ENCODE measurements at regions not wholly inside any gene's neighbourhood (a gene's known extent, or its start where the extent isn't known, plus 50 kb on each side); places are given as distances from the start of the nearest gene placed in this dataset.

GRCh38 chr16:80046848-80047247 lies 446.3 kb upstream of the MAF start:
- Histone ChIP-seq H3K4me1 (replicated peaks in 1 of 2) (peaks cover 0 to 7% of the 10 kb centered on the region in 2 donors), H3K27me3 (no peaks in the 10 kb centered on the region), H3K9me3 (replicated peaks in 1 of 3) (no peaks in the 10 kb centered on the region), H3K4me3 (no peak overlapping the region), H3K27ac (no peak overlapping the region), H3K36me3 (replicated peaks in 1 of 2) (no peaks in the 10 kb centered on the region)
- intact Hi-C loops (cut with DNase I), result no loop called here
- TF ChIP-seq POLR2A (IDR thresholded peaks at IDR 0.05), result no peak
- TF ChIP-seq CTCF (IDR thresholded peaks at IDR 0.05), result no peak
- WGBS, 4 donors, result 79 to 84% (median 83%) methylated on average over 2 of the region's 2 CpGs
- DNase-seq, result no peak

GRCh38 chr16:80046261-80046660 lies 445.7 kb upstream of the MAF start:
- Histone ChIP-seq H3K4me3 (no peak overlapping the region), H3K9me3 (replicated peaks in 1 of 3) (no peaks in the 10 kb centered on the region), H3K27ac (no peak overlapping the region), H3K4me1 (replicated peaks in 1 of 2) (peaks cover 0 to 7% of the 10 kb centered on the region in 2 donors), H3K36me3 (replicated peaks in 1 of 2) (no peaks in the 10 kb centered on the region), H3K27me3 (no peaks in the 10 kb centered on the region)
- WGBS, 4 donors, result 42 to 49% (median 45%) methylated on average over 3 of the region's 3 CpGs
- intact Hi-C loops (cut with DNase I), result no loop called here
- TF ChIP-seq POLR2A (IDR thresholded peaks at IDR 0.05) (no peak), CTCF (IDR thresholded peaks at IDR 0.05) (no peak)
- DNase-seq, result no peak

- peaks cover 0 to 7% of the 10 kb centered on the region in 2 donors for H3K4me1 ChIP-seq (replicated peaks in 1 of 2)
- no peaks in the 10 kb centered on the region for H3K27me3 ChIP-seq
- no peak overlapping the region for H3K27ac ChIP-seq
- no peaks in the 10 kb centered on the region for H3K36me3 ChIP-seq (replicated peaks in 1 of 2)
- DNase-seq, result no peak
- TF ChIP-seq CTCF (IDR thresholded peaks at IDR 0.05) (no peak), POLR2A (IDR thresholded peaks at IDR 0.05) (no peak)
- no peaks in the 10 kb centered on the region for H3K9me3 ChIP-seq (replicated peaks in 1 of 3)
- H3K4me3 ChIP-seq, result no peak overlapping the region
- intact Hi-C loops (cut with DNase I), result no loop called here
- 50 to 58% (median 55%) methylated on average over 8 of the region's 8 CpGs for WGBS, 4 donors
Observed at GRCh38 chr16:80045861-80046260, 445.3 kb upstream of the MAF start.

- Histone ChIP-seq H3K9me3 (replicated peaks in 1 of 3) (no peaks in the 10 kb centered on the region), H3K36me3 (replicated peaks in 1 of 2) (no peaks in the 10 kb centered on the region), H3K27ac (no peak overlapping the region), H3K27me3 (no peaks in the 10 kb centered on the region), H3K4me1 (replicated peaks in 1 of 2) (peaks cover 0 to 3% of the 10 kb centered on the region in 2 donors), H3K4me3 (no peak overlapping the region)
- 56 to 63% (median 61%) methylated on average over 2 of the region's 2 CpGs for WGBS, 4 donors
- DNase-seq, result no peak
- TF ChIP-seq CTCF (IDR thresholded peaks at IDR 0.05) (no peak), POLR2A (IDR thresholded peaks at IDR 0.05) (no peak)
- intact Hi-C loops (cut with DNase I), result no loop called here
Observed at GRCh38 chr16:80041410-80041809, 440.9 kb upstream of the MAF start.
